Mesenchymal stem cell (in vitro differentiated cells and primary cell): ENCODE measurements at regions not wholly inside any gene's neighbourhood (a gene's known extent, or its start where the extent isn't known, plus 50 kb on each side); places are given as distances from the start of the nearest gene placed in this dataset.

Experiments
- DNase-seq: peaks from one replicate; pipeline ENCODE4 v3.0.0-alpha.2; 2013
- H2AFZ ChIP-seq: one replicate; pipeline ENCODE4 v1.6.1; 2013; ENCODE audit warnings: low read depth, mild to moderate bottlenecking, control low read depth, inconsistent platforms, low read length, moderate library complexity
- H2AK5ac ChIP-seq: 2 replicates; pipeline ENCODE4 v1.6.1; 2013; ENCODE audit warnings: low read length, moderate library complexity, mild to moderate bottlenecking, inconsistent platforms; ENCODE audit not compliant: severe bottlenecking
- H2BK120ac ChIP-seq: one replicate; pipeline ENCODE4 v1.6.1; 2013; ENCODE audit warnings: low read depth, mild to moderate bottlenecking, inconsistent platforms, low read length, moderate library complexity
- H2BK12ac ChIP-seq, 2 experiments: one replicate each; pipeline ENCODE4 v1.6.1; 2013; ENCODE audit warnings: inconsistent platforms in 2 of 2, low read length in 2 of 2, mild to moderate bottlenecking in 2 of 2, moderate library complexity in 2 of 2, control low read depth in 1 of 2
- H2BK15ac ChIP-seq: one replicate; pipeline ENCODE4 v1.6.1; 2013; ENCODE audit warnings: mild to moderate bottlenecking, low read depth, inconsistent platforms; ENCODE audit not compliant: poor library complexity, severe bottlenecking
- H2BK5ac ChIP-seq: 2 replicates; pipeline ENCODE4 v1.6.1; 2013; ENCODE audit warnings: low read depth, mild to moderate bottlenecking, low read length, control low read depth, inconsistent platforms; ENCODE audit not compliant: poor library complexity, severe bottlenecking
- H3K14ac ChIP-seq, 2 experiments: one replicate each; pipeline ENCODE4 v1.6.1; 2013; ENCODE audit warnings: inconsistent platforms in 2 of 2, low read length in 2 of 2, control low read depth in 1 of 2, mild to moderate bottlenecking in 1 of 2, moderate library complexity in 1 of 2
- H3K18ac ChIP-seq, 2 experiments: one replicate each; pipeline ENCODE4 v1.6.1; 2013; ENCODE audit warnings: inconsistent platforms in 2 of 2, low read length in 2 of 2, control low read depth in 1 of 2, low read depth in 1 of 2, mild to moderate bottlenecking in 1 of 2
- H3K23ac ChIP-seq, 2 experiments: one replicate each; pipeline ENCODE4 v1.6.1; 2013; ENCODE audit warnings: inconsistent platforms in 2 of 2, low read length in 2 of 2, mild to moderate bottlenecking in 2 of 2, moderate library complexity in 2 of 2, control low read depth in 1 of 2
- H3K27ac ChIP-seq: 2 replicates; pipeline ENCODE4 v1.5.1; 2013; ENCODE audit warnings: mild to moderate bottlenecking, moderate library complexity, low read length, control low read depth, inconsistent platforms; ENCODE audit not compliant: poor library complexity, severe bottlenecking
- H3K27me3 ChIP-seq, 2 experiments: 2 replicates each; pipeline versions ENCODE4 v1.6.1 to v1.7.0; 2013; ENCODE audit warnings: low read length in 2 of 2, mild to moderate bottlenecking in 2 of 2, moderate library complexity in 2 of 2, control low read depth in 1 of 2, inconsistent platforms in 1 of 2; ENCODE audit not compliant: control insufficient read depth in 1 of 2, insufficient read depth in 1 of 2
- H3K36me3 ChIP-seq, 2 experiments: 2 replicates each; pipeline versions ENCODE4 v1.6.1 to v1.7.0; 2013; ENCODE audit warnings: low read length in 2 of 2, control low read depth in 1 of 2, inconsistent platforms in 1 of 2, low read depth in 1 of 2, mild to moderate bottlenecking in 1 of 2; ENCODE audit not compliant: insufficient read depth in 2 of 2, control insufficient read depth in 1 of 2
- H3K4ac ChIP-seq, 2 experiments: one replicate each; pipeline ENCODE4 v1.6.1; 2013; ENCODE audit warnings: inconsistent platforms in 2 of 2, low read length in 2 of 2, mild to moderate bottlenecking in 2 of 2, moderate library complexity in 2 of 2, control low read depth in 1 of 2, low read depth in 1 of 2
- H3K4me1 ChIP-seq: 2 replicates; pipeline ENCODE4 v1.6.1; 2013; ENCODE audit warnings: low read depth, low read length, control low read depth; ENCODE audit not compliant: control insufficient read depth, insufficient read depth
- H3K4me2 ChIP-seq: 2 replicates; pipeline ENCODE4 v1.6.1; 2013; ENCODE audit warnings: low read length, mild to moderate bottlenecking, inconsistent platforms; ENCODE audit not compliant: poor library complexity, severe bottlenecking
- H3K4me3 ChIP-seq, 2 experiments: 2 replicates each; pipeline versions ENCODE4 v1.5.1 to v1.7.0; 2013; ENCODE audit warnings: low read length in 2 of 2, mild to moderate bottlenecking in 2 of 2, control low read depth in 1 of 2, low read depth in 1 of 2; ENCODE audit not compliant: insufficient read depth in 1 of 2
- H3K79me1 ChIP-seq: replicated peaks from 2 replicates; pipeline ENCODE4 v1.6.1; 2013; ENCODE audit warnings: mild to moderate bottlenecking, control low read depth, low read length, inconsistent platforms; ENCODE audit not compliant: poor library complexity, severe bottlenecking
- H3K9ac ChIP-seq: 2 replicates; pipeline ENCODE4 v1.7.0; 2013; ENCODE audit warnings: mild to moderate bottlenecking, low read length, moderate library complexity
- H3K9me3 ChIP-seq: 2 replicates; pipeline ENCODE4 v1.7.0; 2013; ENCODE audit warnings: mild to moderate bottlenecking, low read length; ENCODE audit not compliant: control insufficient read depth
- H4K8ac ChIP-seq: one replicate; pipeline ENCODE4 v1.6.1; 2013; ENCODE audit warnings: inconsistent platforms, mild to moderate bottlenecking, low read length, moderate library complexity
- H4K91ac ChIP-seq: one replicate; pipeline ENCODE4 v1.6.1; 2013; ENCODE audit warnings: mild to moderate bottlenecking, low read length, inconsistent platforms
- WGBS: methylation state at CpG from one replicate; pipeline ENCODE4 v1.1.7; 2013; ENCODE audit warnings: mixed read lengths; 5-methylcytosine and 5-hydroxymethylcytosine counted together

DNA sequence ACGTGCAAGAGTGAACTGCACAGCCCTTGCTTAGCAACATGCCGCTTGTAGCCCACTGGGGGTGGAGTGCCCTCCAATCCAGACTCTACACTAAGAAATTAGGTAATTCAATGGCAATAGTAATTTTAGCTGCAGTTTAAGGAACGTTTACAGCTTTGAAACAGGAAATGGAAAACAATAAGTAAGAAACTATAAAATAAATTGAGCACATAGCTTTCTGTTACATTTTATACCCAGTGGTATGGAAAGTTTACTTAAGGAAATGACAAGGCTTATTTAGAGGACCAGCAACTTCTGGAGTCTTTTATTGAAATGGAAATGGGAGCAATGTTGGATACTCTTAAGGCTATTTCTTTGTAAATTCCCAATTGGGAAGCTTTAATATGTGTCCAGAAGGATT lies 373.2 kb downstream of the KCNRG start:
- no peak overlapping the region for H3K9ac ChIP-seq
- H3K9me3 ChIP-seq, result no peaks in the 10 kb centered on the region
- no peak overlapping the region for H3K14ac ChIP-seq
- H3K18ac ChIP-seq, result no peak overlapping the region
- H2BK15ac ChIP-seq, result no peak overlapping the region
- no peak overlapping the region for H2BK5ac ChIP-seq
- no peaks in the 10 kb centered on the region for H3K36me3 ChIP-seq
- no peak overlapping the region for H4K8ac ChIP-seq
- H3K4me3 ChIP-seq, result no peak overlapping the region
- no peak overlapping the region for H3K4me2 ChIP-seq
- DNase-seq, result no peak
- no peak overlapping the region for H2AFZ ChIP-seq
- no peak overlapping the region for H3K23ac ChIP-seq
- no peak overlapping the region for H3K27ac ChIP-seq
- no peak overlapping the region for H2BK12ac ChIP-seq
- no peak overlapping the region for H2BK120ac ChIP-seq
- H3K4ac ChIP-seq, result no peak overlapping the region
- 89% methylated on average over 2 of the region's 3 CpGs for WGBS
- H2AK5ac ChIP-seq, result no peak overlapping the region
- H3K27me3 ChIP-seq, result no peaks in the 10 kb centered on the region
- H4K91ac ChIP-seq, result no peak overlapping the region
- H3K4me1 ChIP-seq, result peaks cover 5% of the 10 kb centered on the region
- H3K79me1 ChIP-seq, result no peaks in the 10 kb centered on the region

DNA sequence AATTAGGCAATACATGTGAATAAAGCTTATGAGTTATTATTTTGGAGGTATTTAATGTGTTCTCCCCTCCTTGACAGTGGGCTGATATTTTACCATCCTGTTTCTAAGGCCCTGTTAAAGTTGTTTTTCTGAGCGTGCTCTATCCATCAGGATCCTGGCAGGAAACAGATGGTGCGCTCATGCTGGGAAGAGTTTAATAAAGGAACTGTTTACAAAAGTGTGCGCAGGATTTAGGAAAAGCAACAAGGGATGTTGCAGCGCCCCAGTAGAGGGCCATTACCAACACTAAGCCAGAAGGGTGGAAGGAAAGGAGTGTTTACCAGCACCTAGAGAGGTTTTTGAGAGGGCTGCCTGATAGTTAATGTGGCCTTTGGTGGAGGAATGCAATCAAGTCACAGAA lies 374.5 kb downstream of the KCNRG start:
- Histone ChIP-seq H3K27ac (no peak overlapping the region), H3K79me1 (no peaks in the 10 kb centered on the region), H3K9me3 (no peaks in the 10 kb centered on the region), H3K4ac (peak overlapping the region in 1 of 2 experiments; percentile 1), H3K9ac (no peak overlapping the region), H3K18ac (no peak overlapping the region), H2BK12ac (no peak overlapping the region), H3K14ac (no peak overlapping the region), H3K36me3 (no peaks in the 10 kb centered on the region), H4K8ac (no peak overlapping the region), H3K23ac (no peak overlapping the region), H3K4me2 (no peak overlapping the region), H2BK120ac (no peak overlapping the region), H4K91ac (no peak overlapping the region), H2AK5ac (no peak overlapping the region), H2AFZ (no peak overlapping the region), H2BK5ac (no peak overlapping the region), H2BK15ac (no peak overlapping the region), H3K4me1 (peaks cover 8% of the 10 kb centered on the region), H3K4me3 (no peak overlapping the region), H3K27me3 (no peaks in the 10 kb centered on the region)
- WGBS, result 44% methylated on average over 4 of the region's 4 CpGs
- DNase-seq, result no peak

DNA sequence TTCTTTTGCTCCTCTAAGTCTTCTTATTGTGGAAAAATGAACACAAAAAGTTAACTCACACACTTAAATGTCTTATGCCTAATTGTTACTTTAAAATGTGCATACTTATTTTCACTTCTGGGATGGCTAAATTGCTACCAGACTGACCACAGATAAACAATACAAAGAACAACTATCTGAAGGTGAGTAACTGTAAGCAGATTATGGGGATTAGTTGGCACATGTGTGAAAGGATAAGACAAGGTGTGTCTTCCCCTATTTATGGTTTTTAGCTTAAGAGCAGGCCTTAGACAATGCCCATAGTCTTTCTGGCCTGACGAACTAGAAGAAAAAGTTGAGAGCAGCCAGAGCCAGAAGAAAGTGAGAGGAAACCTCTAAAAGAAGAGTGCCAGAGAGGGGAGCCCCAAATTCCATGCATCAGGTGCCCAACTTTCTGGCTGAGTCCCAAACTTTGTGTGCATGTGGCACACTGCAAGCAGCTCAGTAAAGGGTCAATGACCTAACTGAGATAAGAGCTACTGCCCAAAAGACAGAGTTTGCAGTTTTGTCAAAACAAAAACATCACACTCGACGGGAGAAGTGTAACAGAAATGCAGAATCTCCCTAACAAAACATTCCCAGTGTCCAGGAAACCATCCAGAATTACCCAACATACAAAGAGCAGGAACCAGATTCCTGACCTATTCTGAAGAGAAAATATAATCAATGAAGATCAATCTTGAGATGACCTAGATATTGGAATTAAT lies 375.4 kb downstream of the KCNRG start:
- H3K27me3 ChIP-seq, result no peaks in the 10 kb centered on the region
- no peak overlapping the region for H3K14ac ChIP-seq
- H2BK12ac ChIP-seq, result no peak overlapping the region
- H3K79me1 ChIP-seq, result no peaks in the 10 kb centered on the region
- H3K9ac ChIP-seq, result no peak overlapping the region
- DNase-seq, result no peak
- peaks cover 8% of the 10 kb centered on the region for H3K4me1 ChIP-seq
- H2AK5ac ChIP-seq, result no peak overlapping the region
- no peak overlapping the region for H2BK15ac ChIP-seq
- no peak overlapping the region for H4K91ac ChIP-seq
- no peak overlapping the region for H2BK5ac ChIP-seq
- H4K8ac ChIP-seq, result no peak overlapping the region
- no peak overlapping the region for H3K18ac ChIP-seq
- H2BK120ac ChIP-seq, result no peak overlapping the region
- H3K4ac ChIP-seq, result no peak overlapping the region
- no peaks in the 10 kb centered on the region for H3K36me3 ChIP-seq
- H3K4me3 ChIP-seq, result no peak overlapping the region
- 42% methylated on average over 3 of the region's 3 CpGs for WGBS
- H2AFZ ChIP-seq, result no peak overlapping the region
- no peak overlapping the region for H3K27ac ChIP-seq
- H3K4me2 ChIP-seq, result no peak overlapping the region
- no peaks in the 10 kb centered on the region for H3K9me3 ChIP-seq
- no peak overlapping the region for H3K23ac ChIP-seq

GRCh38 chr13:50392977-50393376 lies 377.7 kb downstream of the KCNRG start:
- H3K9me3 ChIP-seq, result no peaks in the 10 kb centered on the region
- no peak overlapping the region for H2BK15ac ChIP-seq
- no peak overlapping the region for H3K14ac ChIP-seq
- H3K27me3 ChIP-seq, result no peaks in the 10 kb centered on the region
- no peak overlapping the region for H2BK120ac ChIP-seq
- H3K18ac ChIP-seq, result no peak overlapping the region
- H4K8ac ChIP-seq, result no peak overlapping the region
- H3K36me3 ChIP-seq, result no peaks in the 10 kb centered on the region
- no peak overlapping the region for H2AFZ ChIP-seq
- DNase-seq, result no peak
- H3K4ac ChIP-seq, result no peak overlapping the region
- no peak overlapping the region for H2BK12ac ChIP-seq
- peaks cover 3% of the 10 kb centered on the region for H3K4me1 ChIP-seq
- no peak overlapping the region for H3K4me2 ChIP-seq
- no peak overlapping the region for H2BK5ac ChIP-seq
- no peak overlapping the region for H3K4me3 ChIP-seq
- no peak overlapping the region for H3K23ac ChIP-seq
- H3K27ac ChIP-seq, result no peak overlapping the region
- no peak overlapping the region for H3K9ac ChIP-seq
- H2AK5ac ChIP-seq, result no peak overlapping the region
- WGBS, result no CpG with 5 or more reads among the region's 1 CpG
- H4K91ac ChIP-seq, result no peak overlapping the region
- H3K79me1 ChIP-seq, result no peaks in the 10 kb centered on the region
